A549 (cell line): ENCODE measurements at regions not wholly inside any gene's neighbourhood (a gene's known extent, or its start where the extent isn't known, plus 50 kb on each side); places are given as distances from the start of the nearest gene placed in this dataset.

Source experiments
- ATAC-seq, 2 experiments: fragments of 200-7000 bp in 1 of 2; fragments of >200 bp in 1 of 2; cut with Nextera tagmentation in 1 of 2; cut with Tn5 transposase in 1 of 2; 3 replicates each; pipeline versions ENCODE4 v1.8.0 to v1.9.1; 2018 to 2020; ENCODE audit warnings: mild to moderate bottlenecking in 1 of 2, moderate library complexity in 1 of 2
- CTCF ChIA-PET: fragments of 300-600 bp; sonication (Branson Sonifier 250); formaldehyde crosslinking; extraction: SDS; loops from one replicate; lab custom pipeline; 2021; ENCODE audit warnings: antibody characterized with exemption, inconsistent platforms; lab: Yijun Ruan, JAX
- POLR2A ChIA-PET: fragments of 350-600 bp; formaldehyde crosslinking; extraction: SDS; loops from one replicate; lab custom pipeline; 2021; ENCODE audit warnings: antibody characterized with exemption, inconsistent platforms; lab: Yijun Ruan, JAX
- DNase-seq, 2 experiments: peaks; one replicate each; pipeline versions ENCODE4 v3.0.0 to v3.0.0-alpha.2; 2011 to 2016; ENCODE audit warnings: low read depth in 1 of 2, low spot score in 1 of 2
- FAIRE-seq: peaks from 2 replicates; lab custom pipeline; 2011; peaks lifted over from hg19 to GRCh38; lab: Jason Lieb, UNC
- H3K27ac ChIP-seq, 2 experiments: fragments of >200 bp; sonication (Bioruptor Twin); formaldehyde crosslinking; 3 replicates each; pipeline ENCODE4 v1.5.1; 2016 to 2017
- H3K4me1 ChIP-seq: fragments of >200 bp; sonication (Bioruptor Twin); formaldehyde crosslinking; 3 replicates; pipeline ENCODE4 v1.6.1; 2016
- H3K4me2 ChIP-seq: fragments of >200 bp; sonication (Bioruptor Twin); formaldehyde crosslinking; 3 replicates; pipeline ENCODE4 v1.6.1; 2016
- H3K4me3 ChIP-seq: fragments of >200 bp; sonication (Bioruptor Twin); formaldehyde crosslinking; 3 replicates; pipeline ENCODE4 v1.5.1; 2016
- H3K9me3 ChIP-seq: fragments of >200 bp; sonication (Bioruptor Twin); formaldehyde crosslinking; 3 replicates; pipeline ENCODE4 v1.6.1; 2016
- CBX2 ChIP-seq: fragments of 200-600 bp; sonication (generic); IDR thresholded peaks from 2 replicates; pipeline ENCODE4 v1.6.1; 2016; ENCODE audit warnings: low read depth, mild to moderate bottlenecking, borderline replicate concordance
- CHD4 ChIP-seq: fragments of 200-600 bp; sonication (generic); IDR thresholded peaks from 2 replicates; pipeline ENCODE4 v1.6.1; 2016; ENCODE audit warnings: antibody characterized with exemption, mild to moderate bottlenecking, borderline replicate concordance
- EHMT2 ChIP-seq: fragments of 200-600 bp; sonication (generic); IDR thresholded peaks from 2 replicates; pipeline ENCODE4 v1.6.1; 2016; ENCODE audit warnings: antibody characterized with exemption, low read depth, mild to moderate bottlenecking, moderate library complexity
- GATA3 ChIP-seq: IDR thresholded peaks from 2 replicates; pipeline ENCODE4 v1.6.1; 2012; ENCODE audit warnings: borderline replicate concordance
- HDAC2 ChIP-seq: fragments of 200-600 bp; sonication (generic); IDR thresholded peaks from 2 replicates; pipeline ENCODE4 v1.6.1; 2016
- HEYL ChIP-seq: fragments of 250-450 bp; sonication (Bioruptor Pico); IDR thresholded peaks from 2 replicates; pipeline ENCODE4 v1.8.0; 2021; ENCODE audit warnings: mild to moderate bottlenecking, moderate library complexity
- HOXA7 ChIP-seq: fragments of 250-450 bp; sonication (Bioruptor Pico); IDR thresholded peaks from 2 replicates; pipeline ENCODE4 v1.5.0; 2020; ENCODE audit warnings: mild to moderate bottlenecking, moderate library complexity
- HOXB13 ChIP-seq: fragments of 250-450 bp; sonication (Bioruptor Pico); IDR thresholded peaks from 2 replicates; pipeline ENCODE4 v1.5.0; 2020; ENCODE audit warnings: low read depth, mild to moderate bottlenecking, moderate library complexity
- KDM1A ChIP-seq: fragments of 200-600 bp; sonication (generic); IDR thresholded peaks from 2 replicates; pipeline ENCODE4 v1.6.1; 2016; ENCODE audit warnings: low read depth, mild to moderate bottlenecking
- MAFK ChIP-seq: fragments of 450-650 bp; IDR thresholded peaks from 2 replicates; pipeline ENCODE4 v1.6.1; 2014; ENCODE audit not compliant: partially characterized antibody
- NFE2L2 ChIP-seq: fragments of 150-350 bp; conservative IDR thresholded peaks from 2 replicates; pipeline ENCODE4 v1.6.1; 2014; ENCODE audit warnings: low read length
- NR3C1 ChIP-seq: fragments of >200 bp; sonication (Bioruptor Twin); formaldehyde crosslinking; IDR thresholded peaks from 3 replicates; pipeline ENCODE4 v1.6.1; 2017
- POLR2A ChIP-seq: IDR thresholded peaks from 2 replicates; pipeline ENCODE4 v1.6.1; 2012; ENCODE audit warnings: mild to moderate bottlenecking, low read length
- POLR2AphosphoS2 ChIP-seq: conservative IDR thresholded peaks from 2 replicates; pipeline ENCODE4 v1.6.1; 2012; ENCODE audit warnings: low read length, improper control_type of control experiment, inconsistent platforms
- RAD21 ChIP-seq, 2 experiments: fragments of >200 bp in 1 of 2; sonication (Bioruptor Twin) in 1 of 2; formaldehyde crosslinking in 1 of 2; IDR thresholded peaks in 1 of 2; conservative IDR thresholded peaks in 1 of 2; 2 replicates in 1 of 2; 3 replicates in 1 of 2; pipeline ENCODE4 v1.6.1; 2012 to 2018; ENCODE audit warnings: inconsistent platforms in 1 of 2
- RCOR1 ChIP-seq: fragments of 150-350 bp; IDR thresholded peaks from 2 replicates; pipeline ENCODE4 v1.6.1; 2014; ENCODE audit warnings: antibody characterized with exemption, low read length, low read depth
- SMC3 ChIP-seq: fragments of >200 bp; sonication (Bioruptor Twin); formaldehyde crosslinking; IDR thresholded peaks from 3 replicates; pipeline ENCODE4 v1.6.1; 2018; ENCODE audit warnings: inconsistent platforms
- SREBF2 ChIP-seq: fragments of 450-650 bp; IDR thresholded peaks from 2 replicates; pipeline ENCODE4 v1.6.1; 2014; ENCODE audit warnings: mild to moderate bottlenecking, moderate library complexity
- TP53 ChIP-seq: fragments of 250-450 bp; sonication (Bioruptor Pico); IDR thresholded peaks from 2 replicates; pipeline ENCODE4 v1.5.0; 2021; ENCODE audit warnings: mild to moderate bottlenecking, moderate library complexity
- ZC3H11A ChIP-seq: fragments of 450-650 bp; IDR thresholded peaks from 2 replicates; pipeline ENCODE4 v1.6.1; 2014; ENCODE audit warnings: antibody characterized with exemption, mild to moderate bottlenecking
- ZFP36 ChIP-seq: fragments of 450-650 bp; IDR thresholded peaks from 2 replicates; pipeline ENCODE4 v1.6.1; 2014; ENCODE audit warnings: borderline replicate concordance; ENCODE audit not compliant: partially characterized antibody
- ZNF302 ChIP-seq: fragments of 250-450 bp; sonication (Bioruptor Pico); IDR thresholded peaks from 2 replicates; pipeline ENCODE4 v1.9.0; 2021; ENCODE audit warnings: inconsistent platforms, mild to moderate bottlenecking, moderate library complexity
- WGBS: methylation state at CpG from one replicate; pipeline ENCODE4 v1.1.6; 2017; ENCODE audit errors: missing lambda C conversion rate; 5-methylcytosine and 5-hydroxymethylcytosine counted together
- TF ChIP-seq, protein P1 (sequence below): fragments of 200-600 bp; sonication (generic); IDR thresholded peaks from 2 replicates; pipeline ENCODE4 v1.6.1; 2016; ENCODE audit warnings: antibody characterized with exemption, mild to moderate bottlenecking, moderate library complexity
- TF ChIP-seq, protein P2 (sequence below): IDR thresholded peaks from 2 replicates; pipeline ENCODE4 v1.6.1; 2012
- TF ChIP-seq, protein P3 (sequence below): IDR thresholded peaks from 2 replicates; pipeline ENCODE4 v1.6.1; 2012
- TF ChIP-seq, protein P4 (sequence below): IDR thresholded peaks from 2 replicates; pipeline ENCODE4 v1.6.1; 2012; ENCODE audit warnings: low read depth, borderline replicate concordance
- TF ChIP-seq, protein P5 (sequence below): fragments of >200 bp; sonication (Bioruptor Twin); formaldehyde crosslinking; IDR thresholded peaks from 3 replicates; pipeline ENCODE4 v1.6.1; 2016
- TF ChIP-seq, protein P6 (sequence below): fragments of 250-450 bp; sonication (Bioruptor Pico); IDR thresholded peaks from 2 replicates; pipeline ENCODE4 v1.5.0; 2020; ENCODE audit warnings: low read depth, mild to moderate bottlenecking, moderate library complexity
- TF ChIP-seq, protein P7 (sequence below): fragments of 450-650 bp; IDR thresholded peaks from 2 replicates; pipeline ENCODE4 v1.6.1; 2014; ENCODE audit warnings: antibody characterized with exemption
- TF ChIP-seq, protein P8 (sequence below): fragments of >200 bp; sonication (Bioruptor Twin); formaldehyde crosslinking; IDR thresholded peaks from 2 replicates; pipeline ENCODE4 v1.6.1; 2016

DNA sequence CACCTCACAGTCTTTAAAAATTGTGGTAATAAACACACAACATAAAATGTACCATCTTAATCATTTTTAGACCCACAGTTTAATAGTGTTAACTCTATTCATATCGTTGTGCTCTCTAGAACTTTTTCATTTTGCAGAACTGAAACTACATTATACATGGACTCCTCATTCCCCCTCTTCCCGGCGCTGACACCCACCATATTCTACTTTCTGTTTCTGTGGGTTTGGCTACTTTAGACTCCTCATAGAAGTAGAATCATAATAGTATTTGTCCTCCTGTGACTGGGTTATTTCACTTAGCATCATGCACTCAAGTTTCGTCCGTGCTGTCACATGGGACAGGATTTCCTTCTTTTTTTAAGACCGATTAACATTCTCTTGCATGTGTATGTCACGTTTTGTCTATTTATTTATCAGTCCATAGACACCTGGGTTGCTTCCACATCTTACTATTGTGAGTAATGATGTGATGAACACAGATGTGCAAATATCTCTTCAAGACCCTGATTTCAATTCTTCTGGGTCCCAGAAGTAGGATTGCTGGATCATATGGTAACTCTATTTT lies 62.9 kb upstream of the TMPRSS2 start:
- H3K4me1 ChIP-seq = no peaks in the 10 kb centered on the region
- TF ChIP-seq, protein P1, sequence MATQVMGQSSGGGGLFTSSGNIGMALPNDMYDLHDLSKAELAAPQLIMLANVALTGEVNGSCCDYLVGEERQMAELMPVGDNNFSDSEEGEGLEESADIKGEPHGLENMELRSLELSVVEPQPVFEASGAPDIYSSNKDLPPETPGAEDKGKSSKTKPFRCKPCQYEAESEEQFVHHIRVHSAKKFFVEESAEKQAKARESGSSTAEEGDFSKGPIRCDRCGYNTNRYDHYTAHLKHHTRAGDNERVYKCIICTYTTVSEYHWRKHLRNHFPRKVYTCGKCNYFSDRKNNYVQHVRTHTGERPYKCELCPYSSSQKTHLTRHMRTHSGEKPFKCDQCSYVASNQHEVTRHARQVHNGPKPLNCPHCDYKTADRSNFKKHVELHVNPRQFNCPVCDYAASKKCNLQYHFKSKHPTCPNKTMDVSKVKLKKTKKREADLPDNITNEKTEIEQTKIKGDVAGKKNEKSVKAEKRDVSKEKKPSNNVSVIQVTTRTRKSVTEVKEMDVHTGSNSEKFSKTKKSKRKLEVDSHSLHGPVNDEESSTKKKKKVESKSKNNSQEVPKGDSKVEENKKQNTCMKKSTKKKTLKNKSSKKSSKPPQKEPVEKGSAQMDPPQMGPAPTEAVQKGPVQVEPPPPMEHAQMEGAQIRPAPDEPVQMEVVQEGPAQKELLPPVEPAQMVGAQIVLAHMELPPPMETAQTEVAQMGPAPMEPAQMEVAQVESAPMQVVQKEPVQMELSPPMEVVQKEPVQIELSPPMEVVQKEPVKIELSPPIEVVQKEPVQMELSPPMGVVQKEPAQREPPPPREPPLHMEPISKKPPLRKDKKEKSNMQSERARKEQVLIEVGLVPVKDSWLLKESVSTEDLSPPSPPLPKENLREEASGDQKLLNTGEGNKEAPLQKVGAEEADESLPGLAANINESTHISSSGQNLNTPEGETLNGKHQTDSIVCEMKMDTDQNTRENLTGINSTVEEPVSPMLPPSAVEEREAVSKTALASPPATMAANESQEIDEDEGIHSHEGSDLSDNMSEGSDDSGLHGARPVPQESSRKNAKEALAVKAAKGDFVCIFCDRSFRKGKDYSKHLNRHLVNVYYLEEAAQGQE = no peak
- TF ChIP-seq SMC3 = no peak
- TF ChIP-seq SREBF2 = no peak
- TF ChIP-seq RCOR1 = no peak
- TF ChIP-seq CBX2 = no peak
- no peak for TF ChIP-seq NFE2L2
- no peak for TF ChIP-seq KDM1A
- no peak for TF ChIP-seq HOXB13 (CRISPR knock-in tag)
- no peak for TF ChIP-seq NR3C1
- TF ChIP-seq, protein P2, sequence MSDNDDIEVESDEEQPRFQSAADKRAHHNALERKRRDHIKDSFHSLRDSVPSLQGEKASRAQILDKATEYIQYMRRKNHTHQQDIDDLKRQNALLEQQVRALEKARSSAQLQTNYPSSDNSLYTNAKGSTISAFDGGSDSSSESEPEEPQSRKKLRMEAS = no peak
- no peak for TF ChIP-seq TP53 (CRISPR knock-in tag)
- TF ChIP-seq HEYL = no peak
- ChIA-PET CTCF (no interaction called here), POLR2A (no interaction called here)
- H3K9me3 ChIP-seq = no peaks in the 10 kb centered on the region
- ATAC-seq (no peak), DNase-seq (no peak), FAIRE-seq (no peak)
- no peak overlapping the region for H3K4me3 ChIP-seq
- H3K27ac ChIP-seq = no peak overlapping the region
- no peak overlapping the region for H3K4me2 ChIP-seq
- 37% methylated on average over 7 of the region's 7 CpGs for WGBS

DNA sequence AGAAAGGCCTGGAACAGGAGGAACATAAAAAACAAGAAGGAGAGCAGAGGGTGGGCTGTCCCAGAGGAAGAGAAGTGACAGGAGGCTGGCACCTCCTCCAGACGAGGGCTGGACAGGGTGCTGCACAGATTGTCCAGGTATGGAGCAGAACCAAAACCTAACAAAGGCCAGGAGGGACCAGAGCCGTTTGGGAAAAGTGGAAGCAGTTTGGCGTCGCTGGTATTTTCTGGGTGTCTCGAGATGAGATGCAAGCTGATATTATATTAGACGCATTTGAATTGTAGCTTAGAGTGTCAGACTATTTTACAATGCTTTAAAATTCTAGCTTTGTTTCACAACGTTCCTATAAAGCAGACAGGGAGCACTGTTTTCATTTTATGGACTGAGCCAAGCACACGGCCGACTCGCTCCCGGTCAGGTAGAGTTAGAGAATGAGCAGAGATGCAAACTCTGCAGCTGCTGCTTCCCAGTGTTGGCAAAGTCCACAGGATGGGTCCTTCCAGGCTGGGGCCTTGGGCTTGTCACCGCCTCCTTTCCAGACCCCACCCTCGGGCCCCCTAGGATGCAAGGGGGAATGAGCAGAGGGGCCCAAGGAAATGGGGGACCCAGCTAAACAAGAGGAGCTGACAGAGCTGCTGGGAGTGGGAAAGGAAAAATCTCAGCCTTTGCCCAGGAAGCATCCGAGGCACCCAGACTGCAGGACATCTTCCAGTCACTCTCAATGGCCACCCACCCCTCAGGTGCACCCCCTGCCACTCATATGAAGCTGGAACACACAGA lies 60.8 kb upstream of the TMPRSS2 start:
- Histone ChIP-seq H3K9me3 (no peaks in the 10 kb centered on the region), H3K4me1 (no peaks in the 10 kb centered on the region), H3K4me3 (no peak overlapping the region), H3K27ac (no peak overlapping the region), H3K4me2 (no peak overlapping the region)
- ChIA-PET POLR2A (no interaction called here), CTCF (no interaction called here)
- WGBS = 18% methylated on average over 14 of the region's 14 CpGs
- FAIRE-seq (no peak), ATAC-seq (no peak), DNase-seq (no peak)
- TF ChIP-seq HOXA7 (CRISPR knock-in tag) (no peak), EHMT2 (no peak), ZFP36 (no peak), GATA3 (no peak), NFE2L2 (no peak), MAFK (no peak), POLR2AphosphoS2 (no peak), HDAC2 (no peak), HOXB13 (CRISPR knock-in tag) (no peak), ZNF302 (CRISPR knock-in tag) (no peak), POLR2A (no peak), ZC3H11A (no peak), CHD4 (no peak), RAD21 (conservative IDR thresholded peaks at IDR 0.05 in 1 of 2, IDR thresholded peaks at IDR 0.05 in 1 of 2) (no peak)
- TF ChIP-seq, protein P3, sequence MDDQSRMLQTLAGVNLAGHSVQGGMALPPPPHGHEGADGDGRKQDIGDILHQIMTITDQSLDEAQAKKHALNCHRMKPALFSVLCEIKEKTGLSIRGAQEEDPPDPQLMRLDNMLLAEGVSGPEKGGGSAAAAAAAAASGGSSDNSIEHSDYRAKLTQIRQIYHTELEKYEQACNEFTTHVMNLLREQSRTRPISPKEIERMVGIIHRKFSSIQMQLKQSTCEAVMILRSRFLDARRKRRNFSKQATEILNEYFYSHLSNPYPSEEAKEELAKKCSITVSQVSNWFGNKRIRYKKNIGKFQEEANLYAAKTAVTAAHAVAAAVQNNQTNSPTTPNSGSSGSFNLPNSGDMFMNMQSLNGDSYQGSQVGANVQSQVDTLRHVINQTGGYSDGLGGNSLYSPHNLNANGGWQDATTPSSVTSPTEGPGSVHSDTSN = no peak
- TF ChIP-seq, protein P4, sequence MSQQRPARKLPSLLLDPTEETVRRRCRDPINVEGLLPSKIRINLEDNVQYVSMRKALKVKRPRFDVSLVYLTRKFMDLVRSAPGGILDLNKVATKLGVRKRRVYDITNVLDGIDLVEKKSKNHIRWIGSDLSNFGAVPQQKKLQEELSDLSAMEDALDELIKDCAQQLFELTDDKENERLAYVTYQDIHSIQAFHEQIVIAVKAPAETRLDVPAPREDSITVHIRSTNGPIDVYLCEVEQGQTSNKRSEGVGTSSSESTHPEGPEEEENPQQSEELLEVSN = no peak
- TF ChIP-seq, protein P5, sequence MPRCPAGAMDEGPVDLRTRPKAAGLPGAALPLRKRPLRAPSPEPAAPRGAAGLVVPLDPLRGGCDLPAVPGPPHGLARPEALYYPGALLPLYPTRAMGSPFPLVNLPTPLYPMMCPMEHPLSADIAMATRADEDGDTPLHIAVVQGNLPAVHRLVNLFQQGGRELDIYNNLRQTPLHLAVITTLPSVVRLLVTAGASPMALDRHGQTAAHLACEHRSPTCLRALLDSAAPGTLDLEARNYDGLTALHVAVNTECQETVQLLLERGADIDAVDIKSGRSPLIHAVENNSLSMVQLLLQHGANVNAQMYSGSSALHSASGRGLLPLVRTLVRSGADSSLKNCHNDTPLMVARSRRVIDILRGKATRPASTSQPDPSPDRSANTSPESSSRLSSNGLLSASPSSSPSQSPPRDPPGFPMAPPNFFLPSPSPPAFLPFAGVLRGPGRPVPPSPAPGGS = no peak
- TF ChIP-seq, protein P6, sequence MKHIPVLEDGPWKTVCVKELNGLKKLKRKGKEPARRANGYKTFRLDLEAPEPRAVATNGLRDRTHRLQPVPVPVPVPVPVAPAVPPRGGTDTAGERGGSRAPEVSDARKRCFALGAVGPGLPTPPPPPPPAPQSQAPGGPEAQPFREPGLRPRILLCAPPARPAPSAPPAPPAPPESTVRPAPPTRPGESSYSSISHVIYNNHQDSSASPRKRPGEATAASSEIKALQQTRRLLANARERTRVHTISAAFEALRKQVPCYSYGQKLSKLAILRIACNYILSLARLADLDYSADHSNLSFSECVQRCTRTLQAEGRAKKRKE = no peak
- TF ChIP-seq, protein P7, sequence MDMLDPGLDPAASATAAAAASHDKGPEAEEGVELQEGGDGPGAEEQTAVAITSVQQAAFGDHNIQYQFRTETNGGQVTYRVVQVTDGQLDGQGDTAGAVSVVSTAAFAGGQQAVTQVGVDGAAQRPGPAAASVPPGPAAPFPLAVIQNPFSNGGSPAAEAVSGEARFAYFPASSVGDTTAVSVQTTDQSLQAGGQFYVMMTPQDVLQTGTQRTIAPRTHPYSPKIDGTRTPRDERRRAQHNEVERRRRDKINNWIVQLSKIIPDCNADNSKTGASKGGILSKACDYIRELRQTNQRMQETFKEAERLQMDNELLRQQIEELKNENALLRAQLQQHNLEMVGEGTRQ = no peak
- TF ChIP-seq, protein P8, sequence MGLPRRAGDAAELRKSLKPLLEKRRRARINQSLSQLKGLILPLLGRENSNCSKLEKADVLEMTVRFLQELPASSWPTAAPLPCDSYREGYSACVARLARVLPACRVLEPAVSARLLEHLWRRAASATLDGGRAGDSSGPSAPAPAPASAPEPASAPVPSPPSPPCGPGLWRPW = no peak
